CD4-positive, alpha-beta T cell (primary cell): ENCODE measurements at regions not wholly inside any gene's neighbourhood (a gene's known extent, or its start where the extent isn't known, plus 50 kb on each side); places are given as distances from the start of the nearest gene placed in this dataset. TPM values are rescaled to one million over a fixed set of nuclear protein-coding genes. Genes with fewer than 3 reads are reported as not detected.

Source experiments
- ATAC-seq: fragments of 200-7000 bp; cut with Tn5 transposase; one replicate; pipeline ENCODE4 v1.10.0; 2022; ENCODE audit warnings: mild to moderate bottlenecking; ENCODE audit not compliant: poor library complexity
- CTCF ChIA-PET: fragments of 350-600 bp; sonication (Branson Sonifier 250); formaldehyde crosslinking; loops from one replicate; lab custom pipeline; 2021; ENCODE audit warnings: antibody characterized with exemption, inconsistent platforms; lab: Charles Lee
- POLR2A ChIA-PET: fragments of 350-600 bp; sonication (Branson Sonifier 250); formaldehyde crosslinking; loops from one replicate; lab custom pipeline; 2021; ENCODE audit warnings: antibody characterized with exemption, inconsistent platforms; lab: Charles Lee
- DNase-seq, 14 experiments: peaks; one replicate each; pipeline ENCODE4 v3.0.0-alpha.2; 2013 to 2020; ENCODE audit warnings: mixed read lengths in 2 of 14
- H3K27ac ChIP-seq, 2 donors: one replicate each; pipeline versions ENCODE4 v1.5.1 to v1.7.0; 2013; ENCODE audit warnings: low read length in 2 of 2, low read depth in 1 of 2, mild to moderate bottlenecking in 1 of 2
- H3K27me3 ChIP-seq, 2 experiments: 1 replicate in 1 of 2; 2 replicates in 1 of 2; pipeline versions ENCODE4 v1.6.1 to v1.7.0; 2013; ENCODE audit warnings: low read length in 2 of 2, control low read depth in 1 of 2, mild to moderate bottlenecking in 1 of 2, moderate library complexity in 1 of 2; ENCODE audit not compliant: insufficient read depth in 2 of 2, control insufficient read depth in 1 of 2
- H3K36me3 ChIP-seq: one replicate; pipeline ENCODE4 v1.6.1; 2013; ENCODE audit warnings: low read length, control low read depth; ENCODE audit not compliant: insufficient read depth
- H3K4me1 ChIP-seq: one replicate; pipeline ENCODE4 v1.6.1; 2013; ENCODE audit warnings: low read length, control low read depth; ENCODE audit not compliant: insufficient read depth
- H3K4me3 ChIP-seq: one replicate; pipeline ENCODE4 v1.5.1; 2013; ENCODE audit warnings: mild to moderate bottlenecking, low read length, moderate library complexity
- H3K9me3 ChIP-seq, 2 experiments: 1 replicate in 1 of 2; 2 replicates in 1 of 2; pipeline versions ENCODE4 v1.6.1 to v1.7.0; 2013; ENCODE audit warnings: low read length in 2 of 2, mild to moderate bottlenecking in 2 of 2, control low read depth in 1 of 2, moderate library complexity in 1 of 2; ENCODE audit not compliant: control insufficient read depth in 1 of 2, insufficient read depth in 1 of 2
- H3K27ac Mint-ChIP-seq: one replicate; pipeline ENCODE4 v1.8.0; 2020; ENCODE audit warnings: mixed read lengths
- H3K27me3 Mint-ChIP-seq: one replicate; pipeline ENCODE4 v1.8.0; 2021; ENCODE audit warnings: mixed read lengths
- H3K36me3 Mint-ChIP-seq: one replicate; pipeline ENCODE4 v1.8.0; 2021; ENCODE audit warnings: low read depth, mixed read lengths
- H3K4me1 Mint-ChIP-seq: one replicate; pipeline ENCODE4 v1.8.0; 2021; ENCODE audit warnings: low read depth, mixed read lengths
- H3K4me3 Mint-ChIP-seq: one replicate; pipeline ENCODE4 v1.8.0; 2020; ENCODE audit warnings: mild to moderate bottlenecking, mixed read lengths
- H3K9me3 Mint-ChIP-seq: one replicate; pipeline ENCODE4 v1.8.0; 2020; ENCODE audit warnings: mixed read lengths
- CTCF ChIP-seq: fragments of 200-600 bp; IDR thresholded peaks from one replicate; pipeline ENCODE4 v1.8.0; 2022; ENCODE audit warnings: antibody characterized with exemption, mild to moderate bottlenecking
- intact Hi-C, 2 experiments: fragments of 100-400 bp; cut with DNase I in 1 of 2; cut with micrococcal nuclease in 1 of 2; formaldehyde crosslinking; loops; one replicate each; pipeline versions ENCODE4 v1.15.1 to v1.9.0; 2023 to 2025; cut with DNase I, micrococcal nuclease
- microRNA-seq: library from miRNA; unstranded; fragments of <30 nt; microRNA quantifications from one replicate; pipeline ENCODE4 v1.2.0, GENCODE V29; 2021; ENCODE audit warnings: borderline microRNAs expressed, borderline replicate concordance

- Histone ChIP-seq H3K4me1 (peaks cover under 1% of the 10 kb centered on the region), H3K27me3 (peaks cover 0 to 5% of the 10 kb centered on the region in 2 experiments), H3K36me3 (no peaks in the 10 kb centered on the region), H3K4me3 (no peak overlapping the region), H3K27ac (no peak overlapping the region), H3K9me3 (peaks cover 9 to 11% of the 10 kb centered on the region in 2 experiments)
- TF ChIP-seq CTCF, result no peak
- H3K4me3 Mint-ChIP-seq, result no peak overlapping the region
- intact Hi-C loops, result no loop called here
- peaks cover 18% of the 10 kb centered on the region for H3K9me3 Mint-ChIP-seq
- H3K4me1 Mint-ChIP-seq, result no peaks in the 10 kb centered on the region
- ATAC-seq, result no peak
- no peak overlapping the region for H3K27ac Mint-ChIP-seq
- H3K27me3 Mint-ChIP-seq, result no peaks in the 10 kb centered on the region
- H3K36me3 Mint-ChIP-seq, result no peaks in the 10 kb centered on the region
- ChIA-PET CTCF (no interaction called here), POLR2A (no interaction called here)
- no peak for DNase-seq
Measured at GRCh38 chr3:159936541-159936940, 52.1 kb upstream of the IL12A start.

DNA sequence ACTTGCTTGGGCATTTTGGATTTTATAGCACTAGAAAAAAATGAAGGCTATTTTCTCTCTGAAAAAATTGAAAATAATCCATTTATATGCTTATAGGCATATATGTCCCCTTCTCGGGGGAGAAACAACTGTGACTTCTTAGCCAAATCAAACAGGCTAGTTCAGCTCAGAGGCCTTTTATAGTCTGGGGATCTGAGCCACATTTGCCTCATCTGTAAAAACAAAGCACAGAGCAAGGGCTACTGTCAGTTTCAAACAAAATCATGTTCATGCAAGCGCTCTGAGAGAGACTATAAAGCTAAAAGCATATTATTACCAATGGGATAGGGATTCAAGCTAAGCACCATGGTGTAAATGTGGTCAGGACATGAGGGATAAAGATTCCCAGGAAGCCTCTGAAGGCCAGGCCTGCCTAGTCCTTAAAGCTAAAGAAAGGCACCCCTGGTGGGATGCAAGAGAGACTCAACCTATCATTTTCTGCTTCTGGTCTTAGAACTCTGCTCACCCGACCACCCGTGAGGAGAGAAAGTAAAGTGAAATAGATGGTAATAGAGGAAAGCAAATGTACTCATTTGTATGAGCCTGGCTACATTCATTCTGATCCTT is 51.0 kb upstream of the IL12A start:
- ATAC-seq, result no peak
- Mint-ChIP-seq H3K9me3 (peaks cover 18% of the 10 kb centered on the region), H3K27ac (no peak overlapping the region), H3K36me3 (no peaks in the 10 kb centered on the region), H3K4me1 (no peaks in the 10 kb centered on the region), H3K27me3 (no peaks in the 10 kb centered on the region), H3K4me3 (no peak overlapping the region)
- Histone ChIP-seq H3K4me3 (no peak overlapping the region), H3K27me3 (peaks cover 0 to 5% of the 10 kb centered on the region in 2 experiments), H3K27ac (no peak overlapping the region), H3K4me1 (peaks cover 3% of the 10 kb centered on the region), H3K9me3 (peaks cover 8 to 9% of the 10 kb centered on the region in 2 experiments), H3K36me3 (no peaks in the 10 kb centered on the region)
- intact Hi-C loops, result no loop called here
- no peak for TF ChIP-seq CTCF
- no peak for DNase-seq
- CTCF ChIA-PET, result no interaction called here
- POLR2A ChIA-PET, result no interaction called here

DNA sequence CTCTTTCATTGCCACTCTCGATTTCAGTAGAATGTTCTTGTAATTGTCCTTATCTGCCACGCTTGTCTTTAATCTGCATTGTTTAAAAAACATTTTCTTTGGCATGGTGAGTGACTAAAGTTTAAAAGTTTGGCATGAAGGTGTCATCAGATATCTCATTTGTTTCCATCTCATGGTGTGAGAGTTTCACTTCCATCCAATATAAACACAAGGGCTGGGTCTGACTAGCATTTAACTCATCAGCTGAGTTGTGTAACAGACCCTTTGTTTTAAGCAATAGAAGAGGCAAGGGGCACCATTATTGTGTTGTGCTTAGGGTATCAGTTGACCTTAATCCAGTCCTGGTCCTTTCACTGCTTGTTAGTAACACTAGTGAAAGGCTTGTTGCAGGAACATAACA is 49.9 kb upstream of the IL12A start:
- TF ChIP-seq CTCF, result no peak
- POLR2A ChIA-PET, result no interaction called here
- Histone ChIP-seq H3K4me1 (peaks cover 3% of the 10 kb centered on the region), H3K27me3 (peaks cover 0 to 5% of the 10 kb centered on the region in 2 experiments), H3K27ac (no peak overlapping the region), H3K4me3 (no peak overlapping the region), H3K36me3 (no peaks in the 10 kb centered on the region), H3K9me3 (peaks cover 7% of the 10 kb centered on the region in 2 experiments)
- H3K4me1 Mint-ChIP-seq, result no peaks in the 10 kb centered on the region
- no peak overlapping the region for H3K4me3 Mint-ChIP-seq
- H3K36me3 Mint-ChIP-seq, result no peaks in the 10 kb centered on the region
- DNase-seq, result peak in 1 of 14 experiments; percentile 20
- CTCF ChIA-PET, result no interaction called here
- H3K9me3 Mint-ChIP-seq, result peaks cover 11% of the 10 kb centered on the region
- H3K27ac Mint-ChIP-seq, result no peak overlapping the region
- intact Hi-C loops, result no loop called here
- H3K27me3 Mint-ChIP-seq, result no peaks in the 10 kb centered on the region
- ATAC-seq, result no peak

Small RNA genes in the stretch of these regions (microRNA-seq; reads per million reads assigned to microRNA genes)
- not detected for gene MIR3919
